Activated naive CD8-positive, alpha-beta T cell treated with anti-CD3 and anti-CD28 coated beads, Interleukin-2, amount 10 ng/mL, durations not matched to agents 7 days and 5 days (primary cell): ENCODE measurements at regions not wholly inside any gene's neighbourhood (a gene's known extent, or its start where the extent isn't known, plus 50 kb on each side); places are given as distances from the start of the nearest gene placed in this dataset.
A peak's percentile ranks its signal among the peaks of the same experiment; 100 is the strongest.
"Not testable (repeated sequence)": the region's sequence is repeated elsewhere in the genome, so short reads cannot be mapped to it uniquely, and the experiment has no call there.

Source experiments
- ATAC-seq: fragments of 150-1000 bp; cut with Tn5 transposase; one replicate; pipeline ENCODE4 v1.10.0; 2021; ENCODE audit warnings: low read depth, moderate library complexity
- POLR2A ChIA-PET: fragments of 350-600 bp; sonication (Branson Sonifier 250); formaldehyde crosslinking; loops from one replicate; lab custom pipeline; 2021; ENCODE audit warnings: antibody characterized with exemption; lab: Charles Lee
- DNase-seq: peaks from one replicate; pipeline ENCODE4 v3.0.0; 2021
- H3K27ac Mint-ChIP-seq: one replicate; pipeline ENCODE4 v1.8.0; 2022; ENCODE audit warnings: mild to moderate bottlenecking, mixed read lengths
- H3K27me3 Mint-ChIP-seq: one replicate; pipeline ENCODE4 v1.8.0; 2022; ENCODE audit warnings: mild to moderate bottlenecking, moderate library complexity, mixed read lengths
- H3K36me3 Mint-ChIP-seq: one replicate; pipeline ENCODE4 v1.8.0; 2021; ENCODE audit warnings: mild to moderate bottlenecking, mixed read lengths
- H3K4me1 Mint-ChIP-seq: one replicate; pipeline ENCODE4 v1.8.0; 2021; ENCODE audit warnings: mixed read lengths
- H3K4me3 Mint-ChIP-seq: one replicate; pipeline ENCODE4 v1.8.0; 2022; ENCODE audit warnings: mild to moderate bottlenecking, moderate library complexity, mixed read lengths
- H3K9me3 Mint-ChIP-seq: one replicate; pipeline ENCODE4 v1.8.0; 2021; ENCODE audit warnings: mixed read lengths

- Mint-ChIP-seq H3K4me1 (no peaks in the 10 kb centered on the region), H3K4me3 (no peak overlapping the region), H3K27ac (no peak overlapping the region), H3K27me3 (peaks cover 2% of the 10 kb centered on the region), H3K36me3 (no peaks in the 10 kb centered on the region), H3K9me3 (no peaks in the 10 kb centered on the region)
- no peak for DNase-seq
- POLR2A ChIA-PET, result no interaction called here
- ATAC-seq, result no peak
Observed at GRCh38 chr18:78865771-78866310, 113.8 kb upstream of the SALL3 start.

- Mint-ChIP-seq H3K27me3 (peaks cover 2% of the 10 kb centered on the region), H3K4me1 (no peaks in the 10 kb centered on the region), H3K9me3 (no peaks in the 10 kb centered on the region), H3K27ac (no peak overlapping the region), H3K4me3 (no peak overlapping the region), H3K36me3 (no peaks in the 10 kb centered on the region)
- POLR2A ChIA-PET, result no interaction called here
- no peak for DNase-seq
- no peak for ATAC-seq
Observed at GRCh38 chr18:78867131-78867530, 112.5 kb upstream of the SALL3 start.

- POLR2A ChIA-PET, result no interaction called here
- no peak overlapping the region for H3K4me3 Mint-ChIP-seq
- ATAC-seq, result no peak
- no peaks in the 10 kb centered on the region for H3K9me3 Mint-ChIP-seq
- H3K36me3 Mint-ChIP-seq, result no peaks in the 10 kb centered on the region
- H3K4me1 Mint-ChIP-seq, result no peaks in the 10 kb centered on the region
- DNase-seq, result no peak
- H3K27me3 Mint-ChIP-seq, result peaks cover 2% of the 10 kb centered on the region
- H3K27ac Mint-ChIP-seq, result no peak overlapping the region
Observed at GRCh38 chr18:78868330-78869316, 111.0 kb upstream of the SALL3 start.

GRCh38 chr18:78871618-78872017 lies 108.0 kb upstream of the SALL3 start:
- Mint-ChIP-seq H3K27me3 (peaks cover 2% of the 10 kb centered on the region), H3K4me3 (no peak overlapping the region), H3K4me1 (no peaks in the 10 kb centered on the region), H3K9me3 (no peaks in the 10 kb centered on the region), H3K36me3 (no peaks in the 10 kb centered on the region), H3K27ac (no peak overlapping the region)
- no peak for ATAC-seq
- POLR2A ChIA-PET, result no interaction called here
- no peak for DNase-seq

- POLR2A ChIA-PET, result no interaction called here
Observed at GRCh38 chr18:78873926-78874500, 105.6 kb upstream of the SALL3 start.

GRCh38 chr18:78875016-78875777 lies 104.4 kb upstream of the SALL3 start:
- Mint-ChIP-seq H3K9me3 (no peaks in the 10 kb centered on the region), H3K27ac (no peak overlapping the region), H3K4me1 (no peaks in the 10 kb centered on the region), H3K36me3 (no peaks in the 10 kb centered on the region), H3K4me3 (no peak overlapping the region), H3K27me3 (peaks cover 6% of the 10 kb centered on the region)
- POLR2A ChIA-PET, result no interaction called here
- no peak for ATAC-seq
- peak; percentile 37 for DNase-seq

More at GRCh38 chr18:78873926-78874500, 105.6 kb upstream of the SALL3 start:
- H3K4me1 Mint-ChIP-seq, result no peaks in the 10 kb centered on the region
- no peak overlapping the region for H3K27ac Mint-ChIP-seq
- H3K36me3 Mint-ChIP-seq, result no peaks in the 10 kb centered on the region
- no peak overlapping the region for H3K4me3 Mint-ChIP-seq
- peaks cover 6% of the 10 kb centered on the region for H3K27me3 Mint-ChIP-seq
- DNase-seq (no peak), ATAC-seq (no peak)
- no peaks in the 10 kb centered on the region for H3K9me3 Mint-ChIP-seq

- Mint-ChIP-seq H3K9me3 (no peaks in the 10 kb centered on the region), H3K27me3 (peaks cover 6% of the 10 kb centered on the region), H3K4me1 (no peaks in the 10 kb centered on the region), H3K36me3 (no peaks in the 10 kb centered on the region), H3K27ac (no peak overlapping the region), H3K4me3 (no peak overlapping the region)
- DNase-seq, result no peak
- POLR2A ChIA-PET, result no interaction called here
- no peak for ATAC-seq
Observed at GRCh38 chr18:78875778-78876650, 103.6 kb upstream of the SALL3 start.

GRCh38 chr18:78876868-78877267 lies 102.8 kb upstream of the SALL3 start:
- Mint-ChIP-seq H3K27me3 (peaks cover 6% of the 10 kb centered on the region), H3K4me3 (no peak overlapping the region), H3K9me3 (no peaks in the 10 kb centered on the region), H3K27ac (no peak overlapping the region), H3K4me1 (no peaks in the 10 kb centered on the region), H3K36me3 (no peaks in the 10 kb centered on the region)
- DNase-seq, result no peak
- ATAC-seq, result no peak
- POLR2A ChIA-PET, result no interaction called here

- DNase-seq (no peak), ATAC-seq (no peak)
- Mint-ChIP-seq H3K27me3 (peaks cover 6% of the 10 kb centered on the region), H3K9me3 (no peaks in the 10 kb centered on the region), H3K27ac (no peak overlapping the region), H3K4me1 (no peaks in the 10 kb centered on the region), H3K4me3 (no peak overlapping the region), H3K36me3 (no peaks in the 10 kb centered on the region)
- POLR2A ChIA-PET, result no interaction called here
Observed at GRCh38 chr18:78878335-78878734, 101.3 kb upstream of the SALL3 start.

- DNase-seq, H3K36me3 Mint-ChIP-seq, POLR2A ChIA-PET, H3K9me3 Mint-ChIP-seq, H3K4me3 Mint-ChIP-seq, ATAC-seq, H3K27me3 Mint-ChIP-seq, H3K27ac Mint-ChIP-seq, H3K4me1 Mint-ChIP-seq: not testable (repeated sequence)
Observed at GRCh38 chr18:78879072-78879883, 100.3 kb upstream of the SALL3 start.

- no peak for DNase-seq
- no peaks in the 10 kb centered on the region for H3K36me3 Mint-ChIP-seq
- ATAC-seq, result no peak
- H3K9me3 Mint-ChIP-seq, result peaks cover 10% of the 10 kb centered on the region
- POLR2A ChIA-PET, result no interaction called here
- H3K27ac Mint-ChIP-seq, result no peak overlapping the region
- H3K4me1 Mint-ChIP-seq, result no peaks in the 10 kb centered on the region
- H3K4me3 Mint-ChIP-seq, result no peak overlapping the region
- H3K27me3 Mint-ChIP-seq, result peaks cover 6% of the 10 kb centered on the region
Observed at GRCh38 chr18:78882585-78882984, 97.0 kb upstream of the SALL3 start.

- no peak for DNase-seq
- Mint-ChIP-seq H3K27ac (no peak overlapping the region), H3K4me1 (no peaks in the 10 kb centered on the region), H3K4me3 (no peak overlapping the region), H3K27me3 (peaks cover 4% of the 10 kb centered on the region), H3K36me3 (no peaks in the 10 kb centered on the region), H3K9me3 (peaks cover 10% of the 10 kb centered on the region)
- POLR2A ChIA-PET, result no interaction called here
- ATAC-seq, result no peak
Observed at GRCh38 chr18:78883501-78883900, 96.1 kb upstream of the SALL3 start.
